ENCODE measurements at regions not wholly inside any gene's neighbourhood (a gene's known extent, or its start where the extent isn't known, plus 50 kb on each side); places are given as distances from the start of the nearest gene placed in this dataset.

- CTCF ChIA-PET: no interaction called here
- intact Hi-C loops (cut with micrococcal nuclease; ENCODE audit: unreplicated experiment): no loop called here
- no peak for DNase-seq (ENCODE audit: low spot score)
Measured at GRCh38 chr4:186789651-186790050, 66.0 kb upstream of the FAT1 start.

GRCh38 chr4:186790630-186791029 lies 67.0 kb upstream of the FAT1 start:
- intact Hi-C loops (cut with micrococcal nuclease; ENCODE audit: unreplicated experiment): no loop called here
- no peaks in the 10 kb centered on the region for H3K4me1 ChIP-seq (ENCODE audit: insufficient read depth, low read length, poor library complexity, severe bottlenecking)
- POLR2A ChIA-PET (ENCODE audit: low non-redundant PET): interaction anchor here (0.6 kb wide), 1 partner anchor 214 kb away, joined by 3 read pairs; no protein-coding TSS in a partner anchor
- CTCF ChIA-PET: no interaction called here
- no peak overlapping the region for H3K27ac ChIP-seq (ENCODE audit: low read depth, low read length, poor library complexity, severe bottlenecking)
- H3K27me3 ChIP-seq (replicated peaks; ENCODE audit: insufficient read depth, low read depth, low read length, poor library complexity): no peaks in the 10 kb centered on the region
- no peaks in the 10 kb centered on the region for H3K36me3 ChIP-seq (ENCODE audit: insufficient read depth, low read length, poor library complexity, severe bottlenecking)
- H3K4me3 ChIP-seq (ENCODE audit: low read depth, low read length, poor library complexity, severe bottlenecking): no peak overlapping the region
- H3K9me3 ChIP-seq (ENCODE audit: low read depth, low read length, poor library complexity, severe bottlenecking): no peaks in the 10 kb centered on the region
- no peak for DNase-seq (ENCODE audit: low spot score)
- TF ChIP-seq EZH2 (IDR thresholded peaks at IDR 0.05; ENCODE audit: borderline replicate concordance, low read depth, low read length, poor library complexity, severe bottlenecking) (no peak), CTCF (conservative IDR thresholded peaks at IDR 0.05; ENCODE audit: low read depth, low read length) (no peak)
- no TSS peak for BruUV-seq (replicated peaks)

More at GRCh38 chr4:186789651-186790050, 66.0 kb upstream of the FAT1 start:
- no peak for TF ChIP-seq EZH2 (IDR thresholded peaks at IDR 0.05; ENCODE audit: borderline replicate concordance, low read depth, low read length, poor library complexity, severe bottlenecking)
- TF ChIP-seq CTCF (conservative IDR thresholded peaks at IDR 0.05; ENCODE audit: low read depth, low read length): no peak
- Histone ChIP-seq H3K36me3 (ENCODE audit: insufficient read depth, low read length, poor library complexity, severe bottlenecking) (no peaks in the 10 kb centered on the region), H3K27ac (ENCODE audit: low read depth, low read length, poor library complexity, severe bottlenecking) (no peak overlapping the region), H3K27me3 (replicated peaks; ENCODE audit: insufficient read depth, low read depth, low read length, poor library complexity) (no peaks in the 10 kb centered on the region), H3K9me3 (ENCODE audit: low read depth, low read length, poor library complexity, severe bottlenecking) (no peaks in the 10 kb centered on the region), H3K4me1 (ENCODE audit: insufficient read depth, low read length, poor library complexity, severe bottlenecking) (no peaks in the 10 kb centered on the region), H3K4me3 (ENCODE audit: low read depth, low read length, poor library complexity, severe bottlenecking) (no peak overlapping the region)
- POLR2A ChIA-PET (ENCODE audit: low non-redundant PET): no interaction called here
- BruUV-seq (replicated peaks): no TSS peak

DNA sequence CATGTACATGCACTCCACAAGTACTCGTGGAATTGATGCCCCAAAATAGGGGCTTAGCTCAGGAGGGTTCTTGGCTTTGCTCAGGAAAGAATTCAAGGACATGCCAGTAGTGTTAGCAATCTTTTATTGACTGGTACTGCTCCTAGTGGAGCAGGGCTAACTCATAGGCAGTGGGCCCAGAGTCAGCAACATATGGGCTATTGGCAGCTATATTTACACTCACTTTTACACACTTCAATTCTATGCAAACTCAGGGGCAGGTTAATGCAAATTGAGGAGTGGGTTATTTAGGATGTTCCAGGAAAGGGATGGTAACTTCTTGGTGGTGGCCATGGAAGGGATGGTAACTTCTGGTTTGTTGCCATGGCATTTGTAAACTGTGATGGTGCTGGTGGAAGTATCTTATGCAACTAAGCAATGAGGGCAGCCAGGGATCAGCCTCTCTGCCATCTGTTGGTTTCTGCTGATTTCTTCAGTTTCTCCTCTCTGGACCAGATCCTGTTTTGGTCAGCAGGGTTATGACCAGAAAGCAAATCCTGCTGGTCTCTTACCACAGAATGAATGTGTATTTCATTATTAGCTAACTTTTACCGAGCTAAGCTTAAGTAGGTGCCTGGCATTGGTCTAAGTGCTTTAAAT lies 69.2 kb upstream of the FAT1 start:
- no peak for TF ChIP-seq EZH2 (IDR thresholded peaks at IDR 0.05; ENCODE audit: borderline replicate concordance, low read depth, low read length, poor library complexity, severe bottlenecking)
- TF ChIP-seq CTCF (conservative IDR thresholded peaks at IDR 0.05; ENCODE audit: low read depth, low read length): no peak
- intact Hi-C loops (cut with micrococcal nuclease; ENCODE audit: unreplicated experiment): no loop called here
- ChIA-PET CTCF (no interaction called here), POLR2A (ENCODE audit: low non-redundant PET) (no interaction called here)
- H3K27ac ChIP-seq (ENCODE audit: low read depth, low read length, poor library complexity, severe bottlenecking): no peak overlapping the region
- no TSS peak for BruUV-seq (replicated peaks)
- no peaks in the 10 kb centered on the region for H3K36me3 ChIP-seq (ENCODE audit: insufficient read depth, low read length, poor library complexity, severe bottlenecking)
- H3K4me1 ChIP-seq (ENCODE audit: insufficient read depth, low read length, poor library complexity, severe bottlenecking): no peaks in the 10 kb centered on the region
- no peaks in the 10 kb centered on the region for H3K9me3 ChIP-seq (ENCODE audit: low read depth, low read length, poor library complexity, severe bottlenecking)
- no peak overlapping the region for H3K4me3 ChIP-seq (ENCODE audit: low read depth, low read length, poor library complexity, severe bottlenecking)
- H3K27me3 ChIP-seq (replicated peaks; ENCODE audit: insufficient read depth, low read depth, low read length, poor library complexity): no peaks in the 10 kb centered on the region
- no peak for DNase-seq (ENCODE audit: low spot score)

Data from A673 (cell line).